ENCODE measurements at regions not wholly inside any gene's neighbourhood (a gene's known extent, or its start where the extent isn't known, plus 50 kb on each side); places are given as distances from the start of the nearest gene placed in this dataset.

GRCh38 chr11:93967258-93967657 lies 53.9 kb upstream of the HEPHL1 start:
- H3K4me3 Mint-ChIP-seq = no peak overlapping the region
- no peaks in the 10 kb centered on the region for H3K27me3 Mint-ChIP-seq (ENCODE audit: low read depth in 2 of 2)
- DNase-seq (no peak), ATAC-seq (no peak)
- Histone ChIP-seq H3K27me3 (ENCODE audit: control insufficient read depth, insufficient read depth, low read length) (no peaks in the 10 kb centered on the region), H3K27ac (ENCODE audit: low read length) (no peak overlapping the region), H3K4me1 (ENCODE audit: control insufficient read depth, insufficient read depth, low read length) (no peaks in the 10 kb centered on the region), H3K4me3 (ENCODE audit: low read length) (no peak overlapping the region), H3K9me3 (ENCODE audit: control insufficient read depth, insufficient read depth, low read length) (no peaks in the 10 kb centered on the region), H3K36me3 (ENCODE audit: control insufficient read depth, insufficient read depth, low read length) (no peaks in the 10 kb centered on the region)
- no peaks in the 10 kb centered on the region for H3K4me1 Mint-ChIP-seq
- TF ChIP-seq CTCF (IDR thresholded peaks at IDR 0.05) = no peak
- intact Hi-C loops (cut with micrococcal nuclease) = no loop called here
- 98% methylated on average over 4 of the region's 4 CpGs for WGBS (ENCODE audit: insufficient coverage)
- peaks cover 0 to 2% of the 10 kb centered on the region in 2 donors for H3K9me3 Mint-ChIP-seq
- no peak overlapping the region for H3K27ac Mint-ChIP-seq
- H3K36me3 Mint-ChIP-seq = no peaks in the 10 kb centered on the region

GRCh38 chr11:93967944-93968343 lies 53.2 kb upstream of the HEPHL1 start:
- TF ChIP-seq CTCF (IDR thresholded peaks at IDR 0.05) = no peak
- Histone ChIP-seq H3K27me3 (ENCODE audit: control insufficient read depth, insufficient read depth, low read length) (no peaks in the 10 kb centered on the region), H3K4me1 (ENCODE audit: control insufficient read depth, insufficient read depth, low read length) (no peaks in the 10 kb centered on the region), H3K4me3 (ENCODE audit: low read length) (no peak overlapping the region), H3K36me3 (ENCODE audit: control insufficient read depth, insufficient read depth, low read length) (no peaks in the 10 kb centered on the region), H3K27ac (ENCODE audit: low read length) (no peak overlapping the region), H3K9me3 (ENCODE audit: control insufficient read depth, insufficient read depth, low read length) (no peaks in the 10 kb centered on the region)
- intact Hi-C loops (cut with micrococcal nuclease) = no loop called here
- H3K4me1 Mint-ChIP-seq = no peaks in the 10 kb centered on the region
- no peak overlapping the region for H3K27ac Mint-ChIP-seq
- peaks cover 0 to 5% of the 10 kb centered on the region in 2 donors for H3K27me3 Mint-ChIP-seq (ENCODE audit: low read depth in 2 of 2)
- DNase-seq (no peak), ATAC-seq (no peak)
- H3K36me3 Mint-ChIP-seq = no peaks in the 10 kb centered on the region
- peaks cover 0 to 2% of the 10 kb centered on the region in 2 donors for H3K9me3 Mint-ChIP-seq
- H3K4me3 Mint-ChIP-seq = no peak overlapping the region
- 86% methylated on average over 4 of the region's 5 CpGs for WGBS (ENCODE audit: insufficient coverage)

- DNase-seq (no peak), ATAC-seq (no peak)
- TF ChIP-seq CTCF (IDR thresholded peaks at IDR 0.05) = no peak
- no peak overlapping the region for H3K27ac ChIP-seq (ENCODE audit: low read length)
- H3K4me1 ChIP-seq (ENCODE audit: control insufficient read depth, insufficient read depth, low read length) = no peaks in the 10 kb centered on the region
- H3K4me3 Mint-ChIP-seq = no peak overlapping the region
- no peaks in the 10 kb centered on the region for H3K27me3 ChIP-seq (ENCODE audit: control insufficient read depth, insufficient read depth, low read length)
- intact Hi-C loops (cut with micrococcal nuclease) = no loop called here
- no peaks in the 10 kb centered on the region for H3K9me3 ChIP-seq (ENCODE audit: control insufficient read depth, insufficient read depth, low read length)
- H3K36me3 ChIP-seq (ENCODE audit: control insufficient read depth, insufficient read depth, low read length) = no peaks in the 10 kb centered on the region
- H3K4me1 Mint-ChIP-seq = no peaks in the 10 kb centered on the region
- 86% methylated on average over 10 of the region's 10 CpGs for WGBS (ENCODE audit: insufficient coverage)
- no peak overlapping the region for H3K4me3 ChIP-seq (ENCODE audit: low read length)
- peaks cover 0 to 5% of the 10 kb centered on the region in 2 donors for H3K9me3 Mint-ChIP-seq
- no peak overlapping the region for H3K27ac Mint-ChIP-seq
- no peaks in the 10 kb centered on the region for H3K36me3 Mint-ChIP-seq
- H3K27me3 Mint-ChIP-seq (ENCODE audit: low read depth in 2 of 2) = peaks cover 0 to 9% of the 10 kb centered on the region in 2 donors
Observed at GRCh38 chr11:93969925-93970922, 50.9 kb upstream of the HEPHL1 start.
